GM06990 (cell line): ENCODE measurements at regions not wholly inside any gene's neighbourhood (a gene's known extent, or its start where the extent isn't known, plus 50 kb on each side); places are given as distances from the start of the nearest gene placed in this dataset.

Source experiments
- DNase-seq: peaks from one replicate; pipeline ENCODE4 v3.0.0-alpha.2; 2011; ENCODE audit not compliant: insufficient read length; ENCODE audit errors: extremely low read depth
- H3K27me3 ChIP-seq: replicated peaks from 2 replicates; pipeline ENCODE4 v1.6.0; 2011; ENCODE audit warnings: low read length; ENCODE audit not compliant: control insufficient read depth, insufficient read depth
- H3K36me3 ChIP-seq: 2 replicates; pipeline ENCODE4 v1.5.1; 2011; ENCODE audit warnings: low read length; ENCODE audit not compliant: control insufficient read depth, insufficient read depth
- H3K4me3 ChIP-seq: replicated peaks from 2 replicates; pipeline ENCODE4 v1.5.1; 2011; ENCODE audit warnings: low read depth, mild to moderate bottlenecking, control low read depth, low read length
- TF ChIP-seq, protein P1 (sequence below): IDR thresholded peaks from 2 replicates; pipeline ENCODE4 v1.5.1; 2011; ENCODE audit warnings: low read length, control low read depth, mild to moderate bottlenecking, inconsistent platforms; ENCODE audit not compliant: insufficient read depth, poor library complexity, severe bottlenecking

DNA sequence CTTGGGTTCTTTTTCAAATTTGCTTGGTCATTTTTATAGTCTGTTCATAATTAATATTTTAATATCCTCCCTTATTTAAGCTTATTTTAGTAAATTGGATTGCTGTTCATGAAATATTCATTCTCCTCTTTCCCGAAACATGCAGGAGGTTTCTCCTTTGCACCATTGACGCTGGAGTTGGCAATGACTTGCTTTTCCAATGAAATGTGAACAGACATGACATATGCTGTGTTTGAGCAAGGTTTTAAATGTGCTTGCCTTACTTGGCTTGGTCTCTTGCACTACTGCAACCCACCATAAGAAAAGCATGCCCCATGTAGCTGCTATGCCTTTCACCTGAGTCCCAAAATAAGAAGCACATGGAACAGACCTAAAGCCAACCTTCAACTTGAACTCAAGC lies 498.0 kb upstream of the NFIA start:
- TF ChIP-seq, protein P1, sequence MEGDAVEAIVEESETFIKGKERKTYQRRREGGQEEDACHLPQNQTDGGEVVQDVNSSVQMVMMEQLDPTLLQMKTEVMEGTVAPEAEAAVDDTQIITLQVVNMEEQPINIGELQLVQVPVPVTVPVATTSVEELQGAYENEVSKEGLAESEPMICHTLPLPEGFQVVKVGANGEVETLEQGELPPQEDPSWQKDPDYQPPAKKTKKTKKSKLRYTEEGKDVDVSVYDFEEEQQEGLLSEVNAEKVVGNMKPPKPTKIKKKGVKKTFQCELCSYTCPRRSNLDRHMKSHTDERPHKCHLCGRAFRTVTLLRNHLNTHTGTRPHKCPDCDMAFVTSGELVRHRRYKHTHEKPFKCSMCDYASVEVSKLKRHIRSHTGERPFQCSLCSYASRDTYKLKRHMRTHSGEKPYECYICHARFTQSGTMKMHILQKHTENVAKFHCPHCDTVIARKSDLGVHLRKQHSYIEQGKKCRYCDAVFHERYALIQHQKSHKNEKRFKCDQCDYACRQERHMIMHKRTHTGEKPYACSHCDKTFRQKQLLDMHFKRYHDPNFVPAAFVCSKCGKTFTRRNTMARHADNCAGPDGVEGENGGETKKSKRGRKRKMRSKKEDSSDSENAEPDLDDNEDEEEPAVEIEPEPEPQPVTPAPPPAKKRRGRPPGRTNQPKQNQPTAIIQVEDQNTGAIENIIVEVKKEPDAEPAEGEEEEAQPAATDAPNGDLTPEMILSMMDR, result no peak
- Histone ChIP-seq H3K36me3 (no peaks in the 10 kb centered on the region), H3K27me3 (no peaks in the 10 kb centered on the region), H3K4me3 (no peak overlapping the region)
- no peak for DNase-seq

DNA sequence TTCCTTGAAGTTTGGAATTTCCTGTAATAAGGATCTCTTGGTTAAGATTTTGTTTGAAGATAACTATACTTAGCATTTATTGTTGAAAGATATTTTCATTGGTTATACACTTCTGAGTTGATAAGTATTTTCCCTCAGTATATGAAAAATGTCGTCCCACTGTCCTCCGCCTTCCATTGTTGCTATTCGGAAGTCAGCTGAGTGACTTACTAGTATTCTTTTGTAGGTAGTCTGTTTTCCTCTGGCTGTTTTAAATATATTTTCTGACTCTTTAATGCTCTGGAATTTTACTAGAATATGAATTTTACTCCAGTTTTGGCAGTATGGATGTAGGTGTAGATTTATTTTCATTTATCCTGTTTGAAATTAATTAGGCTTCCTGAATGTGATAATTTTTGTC lies 498.7 kb upstream of the NFIA start:
- no peak for DNase-seq
- Histone ChIP-seq H3K36me3 (no peaks in the 10 kb centered on the region), H3K27me3 (no peaks in the 10 kb centered on the region), H3K4me3 (no peak overlapping the region)
- TF ChIP-seq, protein P1, result no peak

DNA sequence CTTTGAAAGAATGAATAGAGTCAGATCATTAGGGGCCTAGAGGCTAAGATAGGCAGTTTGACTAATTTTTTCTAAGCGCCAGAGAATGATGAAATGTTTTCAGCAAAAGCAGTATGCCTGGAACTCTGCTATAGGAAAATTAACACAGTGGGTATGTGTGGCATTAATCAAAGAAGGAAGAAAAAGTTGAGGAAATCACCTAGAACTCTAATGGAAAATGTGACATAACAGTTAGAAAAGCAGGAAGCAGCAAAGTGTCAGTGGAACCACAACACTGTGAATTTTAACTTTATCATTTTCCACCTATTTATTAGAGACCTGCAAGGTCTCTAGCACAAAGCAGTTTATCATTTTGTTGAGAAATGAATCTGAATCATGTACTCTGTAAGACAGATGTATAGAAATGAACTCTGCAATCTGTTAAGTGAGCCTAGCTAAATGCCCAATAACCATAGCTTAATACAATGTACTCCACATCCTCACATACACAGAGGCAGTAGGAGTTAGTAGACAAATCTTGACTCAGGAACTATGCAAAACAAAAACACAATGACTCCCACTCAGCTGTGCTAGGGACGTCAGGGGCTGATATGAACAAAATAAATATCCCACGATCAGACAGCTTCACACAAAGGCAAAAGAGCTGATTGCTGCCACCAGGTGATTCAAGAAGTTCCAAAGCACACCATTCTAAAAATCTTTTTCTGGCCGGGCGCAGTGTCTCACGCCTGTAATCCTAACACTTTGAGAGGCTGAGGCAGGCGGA lies 500.7 kb upstream of the NFIA start:
- DNase-seq, result no peak
- TF ChIP-seq, protein P1, result no peak
- Histone ChIP-seq H3K4me3 (no peak overlapping the region), H3K36me3 (no peaks in the 10 kb centered on the region), H3K27me3 (no peaks in the 10 kb centered on the region)

DNA sequence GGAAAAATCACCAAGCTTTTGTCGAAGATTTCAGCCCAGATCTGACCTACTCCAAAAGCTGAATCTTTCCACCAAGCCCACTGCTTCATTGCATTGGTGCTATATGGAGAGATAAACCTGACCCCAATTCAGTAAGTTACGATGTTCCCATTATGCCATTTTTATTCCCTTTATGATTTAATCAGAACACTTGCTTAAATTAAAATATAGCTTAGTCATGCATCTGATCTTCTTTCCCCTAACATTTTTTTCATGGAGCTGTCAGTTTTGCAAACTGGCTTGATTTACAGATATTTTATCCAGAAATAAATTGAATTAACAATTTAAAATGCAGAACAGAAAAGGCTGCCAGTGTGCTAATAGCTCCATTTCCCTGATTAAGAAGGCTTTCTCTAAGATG lies 503.5 kb upstream of the C1orf87 start:
- Histone ChIP-seq H3K4me3 (no peak overlapping the region), H3K27me3 (no peaks in the 10 kb centered on the region), H3K36me3 (no peaks in the 10 kb centered on the region)
- TF ChIP-seq, protein P1, result no peak
- no peak for DNase-seq

DNA sequence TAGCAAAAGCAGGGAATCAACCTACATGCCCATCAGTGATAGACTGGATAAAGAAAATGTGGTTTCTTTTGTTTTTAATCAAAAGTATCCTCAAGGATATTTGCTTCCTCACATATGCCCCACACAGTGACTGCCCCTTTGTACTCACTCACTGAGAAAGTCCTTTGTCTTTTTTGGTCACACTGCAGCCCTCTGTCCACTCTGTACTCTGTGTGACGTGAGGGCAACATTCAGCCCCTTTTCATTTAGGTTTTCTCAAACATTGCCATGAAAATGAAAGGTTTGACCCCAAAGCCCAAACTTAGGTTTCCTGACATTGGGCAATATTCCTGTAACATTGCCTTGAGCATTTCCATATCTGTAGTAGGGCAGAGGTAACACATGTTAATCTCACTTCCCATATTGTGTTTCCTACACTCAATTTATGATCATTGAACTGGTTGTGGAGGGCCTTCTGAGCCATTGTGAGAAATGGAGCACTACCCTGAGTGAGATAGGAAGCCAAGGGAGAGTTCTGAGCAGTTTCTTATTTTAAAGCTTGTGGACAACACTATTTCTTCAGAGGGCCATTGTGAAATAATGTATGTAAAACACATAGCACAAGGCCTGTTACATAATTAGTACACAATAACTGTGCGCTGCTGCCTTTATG lies 501.9 kb upstream of the C1orf87 start:
- TF ChIP-seq, protein P1, result no peak
- H3K27me3 ChIP-seq, result no peaks in the 10 kb centered on the region
- no peaks in the 10 kb centered on the region for H3K36me3 ChIP-seq
- no peak overlapping the region for H3K4me3 ChIP-seq
- no peak for DNase-seq
